GM12864 (cell line): ENCODE measurements at regions not wholly inside any gene's neighbourhood (a gene's known extent, or its start where the extent isn't known, plus 50 kb on each side); places are given as distances from the start of the nearest gene placed in this dataset.
"Not testable (repeated sequence)": the region's sequence is repeated elsewhere in the genome, so short reads cannot be mapped to it uniquely, and the experiment has no call there.

Experiments used
- DNase-seq: peaks from one replicate; pipeline ENCODE4 v3.0.0-alpha.2; 2011; ENCODE audit warnings: low read depth
- H3K4me3 ChIP-seq: 2 replicates; pipeline ENCODE4 v1.5.1; 2011; ENCODE audit warnings: mild to moderate bottlenecking, low read depth, low read length, control low read depth
- CTCF ChIP-seq: IDR thresholded peaks from 2 replicates; pipeline ENCODE4 v1.5.1; 2011; ENCODE audit warnings: low read depth, mild to moderate bottlenecking, moderate library complexity, low read length, control low read depth, inconsistent platforms; ENCODE audit errors: missing control alignments

- no peak for TF ChIP-seq CTCF
- H3K4me3 ChIP-seq: no peak overlapping the region
Measured at GRCh38 chr3:181610083-181610972, 101.4 kb upstream of the SOX2 start.

GRCh38 chr3:181609030-181609767 lies 102.5 kb upstream of the SOX2 start:
- DNase-seq: no peak
- no peak overlapping the region for H3K4me3 ChIP-seq
- no peak for TF ChIP-seq CTCF

More at GRCh38 chr3:181610083-181610972, 101.4 kb upstream of the SOX2 start:
- no peak for DNase-seq

GRCh38 chr3:181604267-181604666 lies 107.5 kb upstream of the SOX2 start:
- DNase-seq: no peak
- no peak for TF ChIP-seq CTCF
- no peak overlapping the region for H3K4me3 ChIP-seq

GRCh38 chr3:181596126-181596525 lies 115.6 kb upstream of the SOX2 start:
- TF ChIP-seq CTCF: no peak
- no peak overlapping the region for H3K4me3 ChIP-seq
- DNase-seq: no peak

- H3K4me3 ChIP-seq, DNase-seq: not testable (repeated sequence)
Measured at GRCh38 chr3:181590939-181591338, 120.8 kb upstream of the SOX2 start.

GRCh38 chr3:181582619-181583018 lies 129.1 kb upstream of the SOX2 start:
- no peak for TF ChIP-seq CTCF
- no peak for DNase-seq
- H3K4me3 ChIP-seq: no peak overlapping the region

GRCh38 chr3:181581656-181582055 lies 130.1 kb upstream of the SOX2 start:
- H3K4me3 ChIP-seq: no peak overlapping the region
- TF ChIP-seq CTCF: no peak
- no peak for DNase-seq
